Hepatocyte (in vitro differentiated cells): ENCODE measurements at regions not wholly inside any gene's neighbourhood (a gene's known extent, or its start where the extent isn't known, plus 50 kb on each side); places are given as distances from the start of the nearest gene placed in this dataset.

ENCODE experiments used
- CTCF ChIP-seq: fragments of 200-600 bp; sonication (generic); IDR thresholded peaks from 2 replicates; pipeline ENCODE4 v1.5.1; 2016; ENCODE audit warnings: antibody characterized with exemption, mild to moderate bottlenecking; ENCODE audit not compliant: poor library complexity
- EZH2 ChIP-seq: fragments of 200-600 bp; sonication (generic); IDR thresholded peaks from 2 replicates; pipeline ENCODE4 v1.6.1; 2016; ENCODE audit warnings: antibody characterized with exemption, mild to moderate bottlenecking, borderline replicate concordance
- EZH2phosphoT487 ChIP-seq: fragments of 200-600 bp; sonication (generic); IDR thresholded peaks from one replicate; pipeline ENCODE4 v1.6.1; 2018; ENCODE audit warnings: antibody characterized with exemption, mild to moderate bottlenecking, low read depth, moderate library complexity; ENCODE audit not compliant: unreplicated experiment, severe bottlenecking

DNA sequence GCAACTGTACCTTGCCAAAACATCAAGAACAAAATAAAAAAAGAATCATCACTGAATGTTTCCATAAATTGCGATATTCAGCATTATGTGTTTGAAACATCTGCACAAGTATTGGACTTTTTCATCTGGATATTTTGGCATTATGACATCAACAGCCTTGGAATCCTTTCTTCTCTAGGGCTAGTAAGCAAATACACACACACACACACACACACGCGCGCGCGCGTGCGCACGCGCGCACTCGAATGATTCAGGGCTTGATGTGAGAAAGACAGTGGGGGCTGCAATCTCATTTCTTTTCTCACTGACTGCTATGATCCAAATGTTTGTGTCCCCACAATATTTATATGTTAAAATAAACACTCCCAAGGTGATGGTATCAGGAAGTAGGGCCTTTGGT lies 90.0 kb upstream of the SLC38A4 start:
- TF ChIP-seq CTCF (no peak), EZH2 (no peak), EZH2phosphoT487 (no peak)
